Lower leg skin (tissue), 3 donors: ENCODE measurements at regions not wholly inside any gene's neighbourhood (a gene's known extent, or its start where the extent isn't known, plus 50 kb on each side); places are given as distances from the start of the nearest gene placed in this dataset.

Experiments used
- CTCF ChIP-seq, 3 donors: fragments of 450-650 bp; IDR thresholded peaks; one replicate each; pipeline ENCODE4 v1.5.1; 2016; ENCODE audit warnings: antibody characterized with exemption in 3 of 3, mild to moderate bottlenecking in 3 of 3, moderate library complexity in 2 of 3
- POLR2A ChIP-seq, 2 donors: fragments of 450-650 bp; IDR thresholded peaks; one replicate each; pipeline ENCODE4 v1.6.1; 2016 to 2017; ENCODE audit warnings: antibody characterized with exemption in 2 of 2, mild to moderate bottlenecking in 1 of 2, moderate library complexity in 1 of 2

GRCh38 chr5:19044931-19045695 lies 942.9 kb downstream of the CDH18 start:
- TF ChIP-seq CTCF (IDR thresholded peaks at IDR 0.05) (no peak), POLR2A (IDR thresholded peaks at IDR 0.05) (no peak)
